Gastrocnemius medialis (tissue), 4 donors: ENCODE measurements at regions not wholly inside any gene's neighbourhood (a gene's known extent, or its start where the extent isn't known, plus 50 kb on each side); places are given as distances from the start of the nearest gene placed in this dataset.

Experiments
- POLR2A ChIP-seq, 2 donors: fragments of 450-650 bp; IDR thresholded peaks; one replicate each; pipeline ENCODE4 v1.6.1; 2017; ENCODE audit warnings: antibody characterized with exemption in 2 of 2, mild to moderate bottlenecking in 2 of 2, moderate library complexity in 2 of 2
- TF ChIP-seq, protein P1 (sequence below), 5 experiments: fragments of 450-650 bp in 3 of 5; fragments of 200-600 bp in 2 of 5; sonication (generic) in 2 of 5; IDR thresholded peaks in 4 of 5; conservative IDR thresholded peaks in 1 of 5; 1 replicate in 4 of 5; 2 replicates in 1 of 5; pipeline ENCODE4 v1.5.1; 2016 to 2019; ENCODE audit warnings: antibody characterized with exemption in 5 of 5, mild to moderate bottlenecking in 3 of 5, moderate library complexity in 3 of 5

DNA sequence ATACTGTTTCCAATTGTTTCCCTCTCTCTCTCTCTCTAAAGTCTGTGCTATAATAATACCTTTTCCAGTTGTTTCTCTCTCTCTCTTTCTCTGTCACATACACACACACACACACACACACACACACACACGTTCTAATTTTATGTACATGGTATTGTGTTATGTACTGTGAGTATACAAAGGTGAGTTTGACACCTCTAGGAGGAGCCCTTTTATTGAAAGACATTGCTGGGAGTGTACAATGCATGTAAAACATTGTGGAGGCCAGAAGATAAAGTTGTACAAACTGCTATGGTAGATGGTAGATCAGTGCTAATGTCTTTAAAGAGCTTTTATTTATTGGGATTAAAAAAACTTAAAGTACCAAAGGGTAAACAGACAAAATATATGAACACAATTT, 53.6 kb downstream of the BLTP1 start:
- no peak for TF ChIP-seq POLR2A (IDR thresholded peaks at IDR 0.05)
- TF ChIP-seq, protein P1, sequence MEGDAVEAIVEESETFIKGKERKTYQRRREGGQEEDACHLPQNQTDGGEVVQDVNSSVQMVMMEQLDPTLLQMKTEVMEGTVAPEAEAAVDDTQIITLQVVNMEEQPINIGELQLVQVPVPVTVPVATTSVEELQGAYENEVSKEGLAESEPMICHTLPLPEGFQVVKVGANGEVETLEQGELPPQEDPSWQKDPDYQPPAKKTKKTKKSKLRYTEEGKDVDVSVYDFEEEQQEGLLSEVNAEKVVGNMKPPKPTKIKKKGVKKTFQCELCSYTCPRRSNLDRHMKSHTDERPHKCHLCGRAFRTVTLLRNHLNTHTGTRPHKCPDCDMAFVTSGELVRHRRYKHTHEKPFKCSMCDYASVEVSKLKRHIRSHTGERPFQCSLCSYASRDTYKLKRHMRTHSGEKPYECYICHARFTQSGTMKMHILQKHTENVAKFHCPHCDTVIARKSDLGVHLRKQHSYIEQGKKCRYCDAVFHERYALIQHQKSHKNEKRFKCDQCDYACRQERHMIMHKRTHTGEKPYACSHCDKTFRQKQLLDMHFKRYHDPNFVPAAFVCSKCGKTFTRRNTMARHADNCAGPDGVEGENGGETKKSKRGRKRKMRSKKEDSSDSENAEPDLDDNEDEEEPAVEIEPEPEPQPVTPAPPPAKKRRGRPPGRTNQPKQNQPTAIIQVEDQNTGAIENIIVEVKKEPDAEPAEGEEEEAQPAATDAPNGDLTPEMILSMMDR (IDR thresholded peaks at IDR 0.05 in 4 of 5, conservative IDR thresholded peaks at IDR 0.05 in 1 of 5), result no peak
